HepG2 (cell line): ENCODE measurements at regions not wholly inside any gene's neighbourhood (a gene's known extent, or its start where the extent isn't known, plus 50 kb on each side); places are given as distances from the start of the nearest gene placed in this dataset.

Experiments
- ATAC-seq: fragments of 200-7000 bp; cut with Tn5 transposase; 3 replicates; pipeline ENCODE4 v1.9.1; 2020; ENCODE audit warnings: mild to moderate bottlenecking, moderate library complexity
- BruUV-seq: library from RNA; stranded (reverse); fragments of 400-500 nt; replicated peaks from 2 replicates; lab custom pipeline; 2021; lab: Mats Ljungman, UMichigan
- CTCF ChIA-PET: fragments of 300-600 bp; formaldehyde crosslinking; extraction: SDS; loops from one replicate; lab custom pipeline; 2021; ENCODE audit warnings: low total read pairs, inconsistent platforms, low intra/inter-chr PET ratio; lab: Yijun Ruan, JAX
- POLR2A ChIA-PET: fragments of 350-600 bp; sonication (Branson Sonifier 250); formaldehyde crosslinking; loops from one replicate; lab custom pipeline; 2020; ENCODE audit warnings: antibody characterized with exemption, inconsistent platforms; lab: Yijun Ruan, JAX
- DNase-seq: peaks from one replicate; pipeline ENCODE4 v3.0.0-alpha.2; 2015; ENCODE audit warnings: low spot score
- FAIRE-seq: peaks from 3 replicates; lab custom pipeline; 2011; peaks lifted over from hg19 to GRCh38; lab: Jason Lieb, UNC
- H2AFZ ChIP-seq: one replicate; pipeline ENCODE4 v1.6.1; 2011; ENCODE audit warnings: low read length, inconsistent platforms
- H3K27ac ChIP-seq: fragments of 300-600 bp; 3 replicates; pipeline ENCODE4 v1.8.0; 2011; ENCODE audit warnings: mixed run types, mild to moderate bottlenecking, mixed read lengths, low read length, inconsistent platforms; ENCODE audit not compliant: insufficient read depth; ENCODE audit errors: extremely low read length
- H3K27me3 ChIP-seq, 2 experiments: fragments of 200-600 bp in 1 of 2; 2 replicates in 1 of 2; 3 replicates in 1 of 2; pipeline versions ENCODE4 v1.6.0 to v1.8.0; 2011; ENCODE audit warnings: low read length in 2 of 2, mild to moderate bottlenecking in 2 of 2, moderate library complexity in 2 of 2, inconsistent platforms in 1 of 2; ENCODE audit not compliant: insufficient read depth in 2 of 2, control insufficient read depth in 1 of 2
- H3K36me3 ChIP-seq, 2 experiments: fragments of 200-600 bp in 1 of 2; replicated peaks in 1 of 2; 2 replicates in 1 of 2; 3 replicates in 1 of 2; pipeline versions ENCODE4 v1.5.1 to v1.8.0; 2011; ENCODE audit warnings: low read length in 2 of 2, inconsistent platforms in 1 of 2; ENCODE audit not compliant: insufficient read depth in 2 of 2, control insufficient read depth in 1 of 2
- H3K4me1 ChIP-seq: 2 replicates; pipeline ENCODE4 v1.5.1; 2012; ENCODE audit warnings: low read length, inconsistent platforms; ENCODE audit not compliant: insufficient read depth
- H3K4me2 ChIP-seq: 2 replicates; pipeline ENCODE4 v1.6.0; 2011; ENCODE audit warnings: low read depth, low read length, inconsistent platforms
- H3K4me3 ChIP-seq, 3 experiments: fragments of 200-600 bp in 1 of 3; sonication (generic), shearing (Covaris generic) in 1 of 3; replicated peaks in 1 of 3; 2 replicates each; pipeline ENCODE4 v1.5.1; 2011 to 2016; ENCODE audit warnings: low read length in 3 of 3, inconsistent platforms in 2 of 3, low read depth in 2 of 3, mild to moderate bottlenecking in 2 of 3, control low read depth in 1 of 3, mixed read lengths in 1 of 3; ENCODE audit not compliant: insufficient read depth in 1 of 3
- H3K79me2 ChIP-seq: one replicate; pipeline ENCODE4 v1.6.1; 2011; ENCODE audit warnings: low read length, inconsistent platforms; ENCODE audit not compliant: insufficient read depth
- H3K9ac ChIP-seq: 2 replicates; pipeline ENCODE4 v1.6.0; 2011; ENCODE audit warnings: mild to moderate bottlenecking, low read depth, low read length, inconsistent platforms; ENCODE audit not compliant: insufficient read depth
- H3K9me3 ChIP-seq: 2 replicates; pipeline ENCODE4 v1.5.1; 2012; ENCODE audit warnings: mild to moderate bottlenecking, low read length
- H4K20me1 ChIP-seq: 2 replicates; pipeline ENCODE4 v1.6.0; 2011; ENCODE audit warnings: inconsistent platforms, mild to moderate bottlenecking, low read length, moderate library complexity; ENCODE audit not compliant: insufficient read depth
- IRX3 ChIP-seq: sonication (generic); formaldehyde crosslinking; IDR thresholded peaks from 2 replicates; pipeline ENCODE4 v1.8.1; 2023; ENCODE audit warnings: mild to moderate bottlenecking, low read depth, missing genetic modification reagents, borderline replicate concordance
- POGZ ChIP-seq: sonication (generic); formaldehyde crosslinking; IDR thresholded peaks from 2 replicates; pipeline ENCODE4 v1.4.0; 2020; ENCODE audit warnings: mild to moderate bottlenecking, missing genetic modification reagents
- TSC22D2 ChIP-seq: sonication (generic); formaldehyde crosslinking; IDR thresholded peaks from 2 replicates; pipeline ENCODE4 v1.5.1; 2020; ENCODE audit warnings: missing genetic modification reagents, mild to moderate bottlenecking, borderline replicate concordance
- ZNF577 ChIP-seq: sonication (generic); formaldehyde crosslinking; IDR thresholded peaks from 2 replicates; pipeline ENCODE4 v1.4.0; 2020; ENCODE audit warnings: mild to moderate bottlenecking, low read depth, missing genetic modification reagents, borderline replicate concordance
- ZNF605 ChIP-seq: sonication (generic); formaldehyde crosslinking; IDR thresholded peaks from 2 replicates; pipeline ENCODE4 v1.8.0; 2022; ENCODE audit warnings: mild to moderate bottlenecking, missing genetic modification reagents
- ZNF639 ChIP-seq: conservative IDR thresholded peaks from 2 replicates; pipeline ENCODE4 v1.6.1; 2018; ENCODE audit warnings: missing genetic modification reagents
- WGBS: methylation state at CpG from one replicate; pipeline ENCODE4 v1.1.6; 2017; ENCODE audit warnings: low lambda C conversion rate; 5-methylcytosine and 5-hydroxymethylcytosine counted together
- in situ Hi-C: cut with HindIII; loops from 2 replicates; pipeline ENCODE4 v1.10.0; 2017; ENCODE audit warnings: low pct_unique_long_range_greater_than_20kb; ENCODE audit not compliant: extremely low pct_ligation_motif_present
- intact Hi-C: fragments of 100-400 bp; cut with micrococcal nuclease; formaldehyde crosslinking; loops from one replicate; pipeline ENCODE4 v1.10.0; 2022; ENCODE audit not compliant: unreplicated experiment
- TF ChIP-seq, protein P1 (sequence below): sonication (generic); formaldehyde crosslinking; IDR thresholded peaks from 2 replicates; pipeline ENCODE4 v1.8.1; 2022; ENCODE audit warnings: mild to moderate bottlenecking, missing genetic modification reagents

DNA sequence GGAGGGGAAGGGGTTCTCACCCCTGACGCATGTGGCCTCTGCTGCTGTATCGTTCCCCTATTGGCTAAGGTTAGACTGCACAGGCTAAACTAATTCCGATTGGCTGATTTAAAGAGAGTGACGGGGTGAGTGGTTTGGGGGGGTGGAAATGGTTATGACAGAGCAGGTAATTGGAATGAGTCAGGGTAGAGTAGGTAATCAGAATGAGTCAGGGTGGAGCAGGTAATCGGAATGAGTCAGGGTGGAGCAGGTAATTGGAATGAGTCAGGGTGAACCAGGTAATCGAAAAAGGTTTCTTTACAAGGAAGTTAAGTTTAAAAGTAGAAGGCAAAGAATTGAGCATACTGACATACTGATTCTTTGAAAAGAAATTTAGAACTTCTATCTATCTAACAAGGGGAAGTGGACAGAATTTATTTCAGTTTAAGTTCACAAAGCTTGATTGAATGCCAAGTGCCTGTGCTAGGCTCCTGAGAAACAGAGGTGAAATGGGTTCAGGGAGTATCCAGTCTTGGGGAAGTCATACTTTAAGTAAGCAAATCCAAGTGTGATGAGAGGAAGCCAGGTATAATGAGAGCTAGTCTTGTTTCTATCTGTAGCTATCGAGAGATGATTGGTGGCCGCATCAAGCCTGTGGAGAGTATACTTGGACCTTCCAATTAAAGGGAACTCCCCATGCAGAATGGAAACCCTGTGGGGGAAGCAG, 58.0 kb downstream of the C11orf91 start:
- in situ Hi-C loops, result no loop called here
- Histone ChIP-seq H3K4me1 (no peaks in the 10 kb centered on the region), H3K9me3 (no peaks in the 10 kb centered on the region), H3K9ac (no peak overlapping the region), H3K4me2 (no peak overlapping the region), H2AFZ (no peak overlapping the region), H3K79me2 (no peaks in the 10 kb centered on the region), H4K20me1 (0 out of 2 replicates have a peak, but pooled peaks cover 3% of the 10 kb centered on the region), H3K36me3 (no peaks in the 10 kb centered on the region), H3K27ac (no peak overlapping the region), H3K27me3 (peaks cover 1 to 9% of the 10 kb centered on the region in 2 experiments; a peak in 1 of 5 replicates), H3K4me3 (no peak overlapping the region)
- ATAC-seq (no peak), DNase-seq (no peak), FAIRE-seq (no peak)
- ChIA-PET POLR2A (no interaction called here), CTCF (no interaction called here)
- intact Hi-C loops, result no loop called here
- no TSS peak for BruUV-seq
- WGBS, result 28% methylated on average over 8 of the region's 8 CpGs
- TF ChIP-seq, protein P1, sequence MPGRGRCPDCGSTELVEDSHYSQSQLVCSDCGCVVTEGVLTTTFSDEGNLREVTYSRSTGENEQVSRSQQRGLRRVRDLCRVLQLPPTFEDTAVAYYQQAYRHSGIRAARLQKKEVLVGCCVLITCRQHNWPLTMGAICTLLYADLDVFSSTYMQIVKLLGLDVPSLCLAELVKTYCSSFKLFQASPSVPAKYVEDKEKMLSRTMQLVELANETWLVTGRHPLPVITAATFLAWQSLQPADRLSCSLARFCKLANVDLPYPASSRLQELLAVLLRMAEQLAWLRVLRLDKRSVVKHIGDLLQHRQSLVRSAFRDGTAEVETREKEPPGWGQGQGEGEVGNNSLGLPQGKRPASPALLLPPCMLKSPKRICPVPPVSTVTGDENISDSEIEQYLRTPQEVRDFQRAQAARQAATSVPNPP (CRISPR knock-in tag), result no peak
- TF ChIP-seq ZNF577 (CRISPR knock-in tag) (no peak), IRX3 (CRISPR knock-in tag) (no peak), ZNF639 (no peak), ZNF605 (CRISPR knock-in tag) (no peak), TSC22D2 (CRISPR knock-in tag) (no peak), POGZ (no peak)
